HTR-8/SVneo (cell line): ENCODE measurements at regions not wholly inside any gene's neighbourhood (a gene's known extent, or its start where the extent isn't known, plus 50 kb on each side); places are given as distances from the start of the nearest gene placed in this dataset.

Experiments used
- DNase-seq: peaks from one replicate; pipeline ENCODE4 v3.0.0; 2011; ENCODE audit warnings: low spot score, mixed read lengths; ENCODE audit not compliant: insufficient read length
- FAIRE-seq: peaks from 2 replicates; lab custom pipeline; 2011; peaks lifted over from hg19 to GRCh38; lab: Jason Lieb, UNC

DNA sequence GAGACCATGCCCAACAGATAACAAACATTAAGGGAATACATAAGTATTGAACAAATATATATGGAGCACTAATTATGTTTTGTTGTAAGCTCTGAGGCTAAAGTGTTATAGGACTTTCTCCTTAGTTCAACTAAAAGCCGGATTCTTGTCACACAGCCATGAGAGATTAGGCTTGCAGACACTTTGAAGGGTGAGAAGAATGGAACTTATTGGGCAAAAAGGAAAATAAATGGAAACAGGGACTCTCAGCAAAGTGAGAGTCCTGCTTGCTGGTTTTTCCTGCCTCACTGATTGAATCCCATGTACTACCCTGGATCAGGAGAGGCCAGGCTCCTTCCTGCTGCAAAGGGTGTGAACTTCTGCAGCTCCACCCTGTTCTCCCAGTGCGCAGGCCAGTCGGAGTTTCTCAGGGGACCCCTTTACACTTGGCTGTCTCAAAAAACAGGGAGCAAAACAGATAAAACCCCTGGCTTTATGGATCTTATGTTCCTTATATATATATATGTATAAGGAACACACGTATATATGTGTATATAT is 77.1 kb upstream of the FUT8 start:
- FAIRE-seq (no peak), DNase-seq (no peak)

DNA sequence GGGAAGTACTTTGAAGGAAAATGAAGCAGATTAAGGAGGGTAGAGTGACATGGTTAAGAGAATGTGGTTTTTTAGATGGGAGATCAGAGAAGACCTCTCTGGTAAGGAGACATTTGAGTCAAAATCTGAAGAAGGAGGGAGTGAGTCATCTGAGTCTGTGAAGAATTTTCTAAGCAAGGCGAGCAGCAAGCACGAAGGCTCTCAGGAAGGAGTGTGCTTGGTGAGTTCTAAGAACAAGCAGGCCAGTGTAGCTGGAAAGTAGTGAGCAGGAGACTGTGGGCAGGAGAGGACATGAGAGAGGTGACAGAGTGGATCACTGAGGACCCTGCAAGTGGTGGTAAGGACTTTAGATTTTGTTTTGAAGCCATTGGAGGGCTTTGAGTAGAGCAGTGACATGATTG is 76.3 kb upstream of the FUT8 start:
- DNase-seq, result no peak
- FAIRE-seq, result peak; percentile 48

GRCh38 chr14:65339866-65340265 is 72.7 kb upstream of the FUT8 start:
- FAIRE-seq, result peak; percentile 57
- DNase-seq, result no peak

DNA sequence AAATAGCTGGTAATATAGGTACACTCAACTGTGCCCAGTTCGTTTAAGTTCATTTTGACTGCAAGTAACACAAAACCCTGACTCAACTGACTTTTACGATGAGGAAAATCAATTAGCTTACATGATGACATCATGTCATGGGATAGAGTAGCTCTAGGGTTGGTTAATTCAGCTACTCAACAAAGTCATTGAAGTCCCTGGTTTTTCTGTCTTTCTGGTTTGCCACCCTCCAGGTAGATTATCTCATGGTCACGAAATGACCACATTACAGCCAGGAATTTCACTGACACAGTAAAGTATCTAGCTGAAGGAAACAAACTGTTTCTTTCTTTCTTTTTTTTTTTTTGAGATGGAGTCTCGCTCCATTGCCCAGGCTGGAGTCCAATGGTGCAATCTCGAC is 68.5 kb upstream of the FUT8 start:
- FAIRE-seq, result peak; percentile 55

DNA sequence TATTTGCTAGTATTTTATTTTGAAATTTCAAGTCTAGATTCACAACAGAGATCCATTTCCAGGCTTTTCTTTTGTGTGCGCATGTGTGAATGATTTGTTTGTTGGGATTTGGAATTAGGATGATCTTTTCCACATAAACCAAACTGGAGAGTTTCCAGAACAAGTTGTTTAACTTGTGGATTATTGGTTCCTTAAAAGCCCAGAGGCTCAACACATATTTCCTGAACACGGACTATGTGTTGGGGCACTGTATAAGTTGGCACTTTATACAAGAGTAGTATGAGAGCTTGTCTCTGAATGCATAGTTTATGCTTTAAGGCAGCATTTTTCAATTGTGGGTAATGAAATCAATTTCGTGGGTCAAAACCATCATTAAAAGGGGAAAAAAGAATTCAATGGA is 67.3 kb upstream of the FUT8 start:
- DNase-seq (no peak), FAIRE-seq (no peak)

More for the DNA sequence above, 68.5 kb upstream of the FUT8 start:
- DNase-seq, result no peak

DNA sequence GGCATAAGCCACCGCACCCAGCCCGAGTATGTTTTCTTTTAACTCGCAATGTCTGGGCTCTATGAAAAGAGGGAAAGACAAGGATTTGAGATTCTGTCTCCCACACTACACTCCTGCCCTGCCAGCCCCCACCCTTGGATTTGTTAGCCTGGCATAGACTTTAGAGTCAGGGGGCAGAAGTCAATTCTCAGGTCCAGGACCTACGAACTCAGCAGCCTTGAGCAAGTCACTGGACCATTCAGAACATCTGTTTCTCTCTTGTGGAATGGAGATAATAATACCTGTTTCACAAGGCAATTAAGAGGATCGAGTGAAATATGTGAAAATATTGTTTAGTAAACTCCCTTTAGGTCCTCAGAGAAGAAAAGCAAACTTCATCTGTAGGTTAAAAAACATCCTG is 66.1 kb upstream of the FUT8 start:
- FAIRE-seq (no peak), DNase-seq (no peak)

DNA sequence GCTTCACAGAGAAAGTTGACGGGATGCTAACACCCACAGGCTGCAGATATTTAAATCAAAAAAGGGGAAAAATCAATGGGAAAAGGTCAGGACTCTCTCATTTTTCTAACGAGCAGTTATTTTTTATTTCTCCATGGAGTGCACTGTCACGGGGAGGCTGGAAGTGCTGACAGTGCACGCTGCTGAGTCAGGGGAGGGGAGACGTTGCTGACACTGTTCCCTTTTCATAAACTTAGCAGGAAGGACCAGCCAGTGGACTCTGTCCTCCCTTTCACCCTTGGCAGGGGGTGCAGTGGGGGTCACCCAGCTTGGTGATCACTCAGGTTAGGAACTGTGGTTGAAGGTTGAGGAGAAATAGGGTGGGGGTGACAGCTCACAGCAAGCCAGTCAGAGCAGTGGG is 65.6 kb upstream of the FUT8 start:
- DNase-seq, result no peak
- peak; percentile 92 for FAIRE-seq

DNA sequence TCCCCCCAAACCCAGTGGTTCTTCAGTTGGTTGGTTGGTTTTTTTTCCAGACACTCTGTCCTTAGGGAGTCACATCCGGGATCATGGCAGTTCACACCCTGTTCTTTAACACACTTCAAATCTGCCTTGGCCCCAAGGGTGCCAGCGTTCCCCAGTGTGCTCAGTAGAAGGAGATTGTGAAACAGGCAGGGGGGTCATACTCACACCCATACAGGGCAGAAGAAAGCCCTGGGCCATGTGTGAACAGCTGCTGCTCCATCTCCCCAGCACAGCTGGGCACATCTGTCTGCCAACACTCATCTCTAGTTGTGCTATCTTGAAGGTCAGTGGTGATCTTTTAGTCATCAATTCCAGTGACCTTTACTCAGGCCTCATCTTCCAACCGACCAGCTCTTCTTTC is 64.4 kb upstream of the FUT8 start:
- FAIRE-seq (peak; percentile 92), DNase-seq (no peak)

- no peak for DNase-seq
- FAIRE-seq, result peak; percentile 84
Observed at GRCh38 chr14:65349100-65349499, 63.4 kb upstream of the FUT8 start.

DNA sequence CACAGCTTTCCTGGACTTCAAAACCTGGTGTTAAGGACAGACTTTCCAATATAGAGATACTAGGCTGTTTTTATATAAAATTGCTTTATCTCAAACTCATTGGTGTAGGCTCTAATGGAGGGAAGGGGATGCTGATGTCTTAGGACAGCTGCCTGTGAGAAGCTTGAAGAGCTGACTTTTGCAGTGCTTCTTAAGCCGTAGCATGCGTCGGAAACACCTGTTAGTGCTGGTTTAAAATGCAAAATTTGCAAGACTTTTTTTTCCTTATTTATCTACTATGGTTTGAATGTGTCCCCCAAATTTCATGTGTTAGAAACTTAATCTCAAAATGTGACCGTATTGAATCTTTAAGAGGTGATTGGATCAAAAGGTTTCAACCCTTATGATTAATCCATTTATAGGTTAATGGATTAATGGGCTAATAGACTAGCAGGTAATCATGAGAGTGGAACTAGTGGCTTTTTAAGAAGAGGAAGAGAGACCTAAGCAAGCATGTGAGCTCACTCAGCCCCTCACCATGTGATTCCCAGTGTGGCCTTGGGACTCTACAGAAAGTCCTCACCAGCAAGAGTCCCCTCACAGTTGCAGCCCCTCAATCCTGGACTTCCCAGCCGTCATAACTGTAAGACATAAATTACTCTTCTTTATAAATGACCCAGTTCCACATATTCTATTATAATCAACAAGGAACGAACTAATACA is 60.9 kb upstream of the FUT8 start:
- DNase-seq (no peak), FAIRE-seq (peak; percentile 48)

DNA sequence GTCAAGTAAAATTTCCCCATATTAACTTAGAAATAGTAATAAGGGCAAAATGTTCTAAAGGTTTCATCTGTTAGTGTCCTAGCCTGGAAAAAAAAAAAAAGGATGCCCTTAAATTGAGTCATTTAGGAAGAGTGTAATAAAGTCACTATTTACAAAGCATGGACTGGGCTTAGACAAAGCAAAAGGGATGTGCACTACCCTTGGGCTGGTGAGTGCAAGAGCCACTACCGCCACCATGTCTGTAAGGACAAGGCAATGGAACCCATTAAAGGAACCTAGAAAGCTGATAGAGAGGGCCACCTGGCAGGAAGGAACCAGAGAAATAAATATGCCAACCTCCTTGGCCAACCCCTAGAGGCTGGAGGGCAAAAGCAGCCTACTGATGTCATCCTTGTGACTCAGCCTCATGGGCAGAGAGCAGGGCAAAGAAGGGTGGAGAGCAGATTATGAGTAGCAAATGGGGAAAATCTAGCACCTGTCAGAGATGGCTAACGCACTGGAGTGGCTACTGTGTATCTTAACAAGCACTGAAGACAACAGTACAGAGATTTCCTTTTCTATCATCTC is 59.5 kb upstream of the FUT8 start:
- peak; percentile 87 for DNase-seq
- peak; percentile 96 for FAIRE-seq

GRCh38 chr14:65354131-65354530 is 58.4 kb upstream of the FUT8 start:
- DNase-seq (no peak), FAIRE-seq (peak; percentile 86)

- DNase-seq (no peak), FAIRE-seq (peak; percentile 74)
Observed at GRCh38 chr14:65354715-65355114, 57.8 kb upstream of the FUT8 start.

DNA sequence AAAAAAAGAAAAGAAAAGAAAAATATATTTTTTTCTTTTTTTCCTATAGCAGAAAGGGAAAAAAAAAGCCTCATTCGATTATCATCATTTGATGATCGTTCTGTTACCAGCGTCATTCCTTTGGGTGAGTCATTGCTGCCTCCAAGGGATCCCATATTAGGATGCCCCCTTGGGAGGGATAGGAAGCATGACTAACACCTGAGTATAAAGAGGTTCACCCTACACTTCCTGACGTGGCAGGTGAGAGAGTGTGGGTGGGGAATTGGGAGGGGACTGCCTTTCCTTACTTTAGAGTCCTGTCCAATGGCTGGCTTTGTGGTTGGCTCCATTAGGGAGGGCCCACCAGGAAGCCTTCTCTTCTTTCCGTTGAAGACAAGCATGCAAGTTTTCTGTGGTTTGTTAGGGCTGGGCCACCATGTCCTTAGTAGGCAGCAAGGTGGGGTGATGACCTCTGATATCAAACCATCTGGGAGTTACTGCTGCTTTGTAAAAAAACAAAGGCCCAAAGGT is 56.1 kb upstream of the FUT8 start:
- peak; percentile 93 for FAIRE-seq
- peak; percentile 98 for DNase-seq

DNA sequence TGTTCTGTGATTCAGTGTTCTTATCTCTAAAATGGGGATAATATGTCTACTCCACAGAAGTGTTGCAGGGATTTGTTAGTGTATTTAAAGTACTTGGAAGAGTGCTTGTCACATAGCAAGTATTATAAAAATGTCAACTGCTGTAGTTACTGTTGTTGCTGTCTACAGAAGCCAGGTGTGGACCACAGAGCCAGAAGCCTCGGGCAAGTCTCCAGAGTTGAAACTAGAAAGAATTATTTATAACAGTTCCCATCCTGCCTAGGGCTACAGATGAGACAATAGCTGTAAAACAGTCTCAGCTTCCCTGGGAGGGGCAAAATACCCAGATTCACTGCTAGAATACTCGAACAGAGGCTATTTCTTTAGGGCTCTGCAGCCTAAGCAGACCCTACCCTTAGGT is 55.4 kb upstream of the FUT8 start:
- DNase-seq (no peak), FAIRE-seq (no peak)

DNA sequence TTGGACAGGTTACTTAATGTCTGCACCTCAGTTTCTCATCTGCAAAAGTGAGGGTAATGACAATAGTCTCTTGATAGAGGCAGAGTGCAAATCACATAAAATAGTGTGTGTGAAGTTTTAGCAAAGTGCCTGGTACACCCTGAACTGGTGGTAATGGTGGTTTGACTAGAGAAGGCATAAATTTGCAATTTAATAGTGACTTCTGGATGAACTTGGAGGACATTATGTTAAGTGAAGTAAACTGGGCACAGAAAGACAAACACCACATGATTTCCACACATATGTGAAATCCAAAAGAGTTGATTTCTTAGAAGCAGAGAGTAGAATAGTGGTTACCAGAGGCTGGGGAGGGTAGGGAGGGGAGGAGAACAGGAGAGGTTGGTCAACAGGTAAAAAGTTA is 54.8 kb upstream of the FUT8 start:
- FAIRE-seq, result peak; percentile 81

DNA sequence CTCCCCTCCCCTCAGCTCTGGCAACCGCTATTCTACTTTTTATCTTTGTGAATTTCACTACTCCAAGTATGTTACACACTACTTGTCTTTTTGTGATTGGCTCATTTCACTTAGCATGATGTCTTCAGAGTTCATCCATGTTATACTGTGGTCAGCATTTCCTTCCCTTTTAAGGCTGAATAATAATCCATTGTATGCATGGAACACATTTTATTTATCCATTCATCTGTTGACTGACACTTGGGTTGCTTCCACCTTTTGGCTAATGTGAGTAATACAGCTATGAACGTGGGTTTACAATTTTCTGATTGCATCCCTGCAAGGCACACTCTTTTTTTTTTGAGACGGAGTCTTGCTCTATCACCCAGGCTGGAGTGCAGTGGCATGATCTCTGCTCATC is 53.0 kb upstream of the FUT8 start:
- DNase-seq (no peak), FAIRE-seq (peak; percentile 89)

More for the DNA sequence above, 54.8 kb upstream of the FUT8 start:
- no peak for DNase-seq

DNA sequence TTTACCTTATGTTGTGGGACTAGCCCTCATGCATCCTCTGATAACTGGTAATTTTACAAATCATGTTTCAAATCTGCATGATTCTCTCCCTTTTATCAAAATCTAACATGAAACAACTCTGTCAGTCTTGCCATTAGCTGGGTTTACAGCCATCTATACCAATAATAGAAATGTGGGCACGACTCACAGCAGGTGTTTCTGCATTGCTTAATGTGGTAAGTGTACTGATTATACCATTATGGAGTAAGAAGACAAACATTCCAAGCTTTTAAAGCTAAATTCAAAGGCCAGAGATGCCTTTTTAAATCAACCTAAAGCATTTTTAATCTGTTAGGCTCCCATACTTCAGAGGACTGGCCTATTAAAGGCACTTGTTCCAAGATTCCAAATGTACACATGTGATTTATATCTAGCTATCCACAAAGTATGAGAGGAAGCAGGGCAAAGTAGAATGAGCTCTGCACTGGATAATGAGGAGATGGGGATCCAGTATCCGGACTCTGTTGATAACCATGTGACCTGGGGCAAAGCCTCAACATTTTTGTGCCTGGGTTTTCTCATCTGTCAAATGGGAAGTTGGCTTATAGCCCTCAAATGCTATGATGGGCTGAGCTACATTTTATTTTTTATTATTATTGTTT is 52.3 kb upstream of the FUT8 start:
- no peak for DNase-seq
- no peak for FAIRE-seq

GRCh38 chr14:65361920-65362319 is 50.6 kb upstream of the FUT8 start:
- FAIRE-seq, result peak; percentile 79
- DNase-seq, result no peak
